GM23338 (cell line): ENCODE measurements at regions not wholly inside any gene's neighbourhood (a gene's known extent, or its start where the extent isn't known, plus 50 kb on each side); places are given as distances from the start of the nearest gene placed in this dataset.

Experiments
- ATAC-seq: fragments of 200-7000 bp; cut with Tn5 transposase; 3 replicates; pipeline ENCODE4 v1.9.1; 2020
- DNase-seq: peaks from one replicate; pipeline ENCODE4 v3.0.0-alpha.2; 2015; ENCODE audit warnings: low spot score
- H2AFZ ChIP-seq: fragments of 200-600 bp; sonication (generic); 2 replicates; pipeline ENCODE4 v1.8.0; 2016; ENCODE audit warnings: antibody characterized with exemption, mild to moderate bottlenecking, moderate library complexity
- H3F3A ChIP-seq: fragments of 200-600 bp; sonication (generic); replicated peaks from 2 replicates; pipeline ENCODE4 v1.8.0; 2017; ENCODE audit warnings: antibody characterized with exemption, mixed run types, low read depth
- H3K27ac ChIP-seq: fragments of 200-600 bp; sonication (generic); 2 replicates; pipeline ENCODE4 v1.6.1; 2016; ENCODE audit warnings: low read depth
- H3K27me3 ChIP-seq: fragments of 200-600 bp; sonication (generic); 2 replicates; pipeline ENCODE4 v1.8.0; 2016; ENCODE audit warnings: mild to moderate bottlenecking, mixed run types, moderate library complexity; ENCODE audit not compliant: insufficient read depth
- H3K36me3 ChIP-seq: fragments of 200-600 bp; sonication (generic); 2 replicates; pipeline ENCODE4 v1.8.0; 2016; ENCODE audit warnings: mild to moderate bottlenecking; ENCODE audit not compliant: insufficient read depth
- H3K4me1 ChIP-seq: fragments of 200-600 bp; sonication (generic); 2 replicates; pipeline ENCODE4 v1.8.0; 2016; ENCODE audit warnings: mild to moderate bottlenecking, moderate library complexity; ENCODE audit not compliant: insufficient read depth
- H3K4me2 ChIP-seq: fragments of 200-600 bp; sonication (generic); 2 replicates; pipeline ENCODE4 v1.7.1; 2017; ENCODE audit warnings: mixed run types
- H3K4me3 ChIP-seq: fragments of 200-600 bp; sonication (generic); 2 replicates; pipeline ENCODE4 v1.6.1; 2016; ENCODE audit warnings: mixed run types
- H3K79me2 ChIP-seq: fragments of 200-600 bp; sonication (generic); replicated peaks from 2 replicates; pipeline ENCODE4 v1.8.0; 2017; ENCODE audit warnings: mild to moderate bottlenecking; ENCODE audit not compliant: insufficient read depth
- H3K9me2 ChIP-seq: fragments of 200-600 bp; sonication (generic); 2 replicates; pipeline ENCODE4 v1.8.0; 2017; ENCODE audit not compliant: insufficient read depth
- H4K20me1 ChIP-seq: fragments of 200-600 bp; sonication (generic); replicated peaks from 2 replicates; pipeline ENCODE4 v1.8.0; 2017; ENCODE audit warnings: mild to moderate bottlenecking; ENCODE audit not compliant: insufficient read depth
- H3K27ac Mint-ChIP-seq: 2 replicates; pipeline ENCODE4 v1.8.0; 2020; ENCODE audit warnings: inconsistent platforms, mild to moderate bottlenecking, moderate library complexity, mixed read lengths
- H3K27me3 Mint-ChIP-seq: 3 replicates; pipeline ENCODE4 v1.8.0; 2022; ENCODE audit warnings: low read depth, mild to moderate bottlenecking, moderate library complexity, mixed read lengths, inconsistent platforms; ENCODE audit not compliant: insufficient read depth, poor library complexity
- H3K36me3 Mint-ChIP-seq: 3 replicates; pipeline ENCODE4 v1.8.0; 2021; ENCODE audit warnings: low read depth, mild to moderate bottlenecking, inconsistent platforms, moderate library complexity, mixed read lengths
- H3K4me1 Mint-ChIP-seq: 3 replicates; pipeline ENCODE4 v1.8.0; 2020; ENCODE audit warnings: mild to moderate bottlenecking, inconsistent platforms, mixed read lengths
- H3K4me3 Mint-ChIP-seq: 3 replicates; pipeline ENCODE4 v1.8.0; 2021; ENCODE audit warnings: moderate library complexity, mild to moderate bottlenecking, inconsistent platforms, mixed read lengths
- H3K9me3 Mint-ChIP-seq: 3 replicates; pipeline ENCODE4 v1.8.0; 2020; ENCODE audit warnings: moderate library complexity, mild to moderate bottlenecking, inconsistent platforms, mixed read lengths
- CREB1 ChIP-seq: fragments of 250-450 bp; sonication (Bioruptor Pico); IDR thresholded peaks from 2 replicates; pipeline ENCODE4 v1.5.0; 2020; ENCODE audit warnings: low read depth, mild to moderate bottlenecking, moderate library complexity
- EZH2 ChIP-seq: fragments of 200-600 bp; sonication (generic); IDR thresholded peaks from one replicate; pipeline ENCODE4 v1.8.0; 2017; ENCODE audit warnings: antibody characterized with exemption, mild to moderate bottlenecking, low read depth; ENCODE audit not compliant: unreplicated experiment
- EZH2phosphoT487 ChIP-seq: fragments of 200-600 bp; sonication (generic); IDR thresholded peaks from one replicate; pipeline ENCODE4 v1.8.1; 2018; ENCODE audit warnings: antibody characterized with exemption; ENCODE audit not compliant: unreplicated experiment
- JUNB ChIP-seq: IDR thresholded peaks from one replicate; pipeline ENCODE4 v1.6.1; 2016; ENCODE audit warnings: antibody characterized with exemption; ENCODE audit not compliant: unreplicated experiment
- NANOG ChIP-seq: IDR thresholded peaks from 2 replicates; pipeline ENCODE4 v1.6.1; 2016; ENCODE audit warnings: antibody characterized with exemption, borderline replicate concordance
- POLR2AphosphoS5 ChIP-seq: IDR thresholded peaks from 2 replicates; pipeline ENCODE4 v1.6.1; 2016; ENCODE audit warnings: antibody characterized with exemption, low read depth
- ZNF114 ChIP-seq: fragments of 250-450 bp; sonication (Bioruptor Pico); IDR thresholded peaks from 2 replicates; pipeline ENCODE4 v1.5.0; 2020; ENCODE audit warnings: mild to moderate bottlenecking, moderate library complexity
- ZNF331 ChIP-seq: fragments of 250-450 bp; sonication (Bioruptor Pico); IDR thresholded peaks from 2 replicates; pipeline ENCODE4 v1.5.0; 2020; ENCODE audit warnings: low read depth, mild to moderate bottlenecking, moderate library complexity
- TF ChIP-seq, protein P1 (sequence below): IDR thresholded peaks from one replicate; pipeline ENCODE4 v1.6.1; 2018; ENCODE audit warnings: antibody characterized with exemption; ENCODE audit not compliant: unreplicated experiment
- TF ChIP-seq, protein P2 (sequence below): IDR thresholded peaks from 2 replicates; pipeline ENCODE4 v1.6.1; 2016; ENCODE audit warnings: antibody characterized with exemption

DNA sequence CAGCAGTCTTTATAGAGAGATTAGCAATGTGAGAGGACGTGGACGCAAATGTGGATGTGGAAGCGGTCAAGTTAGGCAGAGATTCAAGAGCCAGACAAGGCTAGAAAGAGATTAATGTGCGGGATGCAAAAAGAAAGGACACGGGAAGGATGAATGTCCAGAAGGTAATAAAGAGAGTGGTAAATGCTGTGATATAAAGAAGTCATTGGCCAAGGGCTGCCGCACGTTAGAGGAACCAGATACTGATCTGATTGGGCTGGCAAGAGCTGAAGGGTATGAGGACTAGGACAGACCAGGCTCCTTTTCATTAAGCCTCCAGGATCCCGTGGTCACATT is 59.5 kb downstream of the DHRS2 start (continued):
- TF ChIP-seq, protein P1, sequence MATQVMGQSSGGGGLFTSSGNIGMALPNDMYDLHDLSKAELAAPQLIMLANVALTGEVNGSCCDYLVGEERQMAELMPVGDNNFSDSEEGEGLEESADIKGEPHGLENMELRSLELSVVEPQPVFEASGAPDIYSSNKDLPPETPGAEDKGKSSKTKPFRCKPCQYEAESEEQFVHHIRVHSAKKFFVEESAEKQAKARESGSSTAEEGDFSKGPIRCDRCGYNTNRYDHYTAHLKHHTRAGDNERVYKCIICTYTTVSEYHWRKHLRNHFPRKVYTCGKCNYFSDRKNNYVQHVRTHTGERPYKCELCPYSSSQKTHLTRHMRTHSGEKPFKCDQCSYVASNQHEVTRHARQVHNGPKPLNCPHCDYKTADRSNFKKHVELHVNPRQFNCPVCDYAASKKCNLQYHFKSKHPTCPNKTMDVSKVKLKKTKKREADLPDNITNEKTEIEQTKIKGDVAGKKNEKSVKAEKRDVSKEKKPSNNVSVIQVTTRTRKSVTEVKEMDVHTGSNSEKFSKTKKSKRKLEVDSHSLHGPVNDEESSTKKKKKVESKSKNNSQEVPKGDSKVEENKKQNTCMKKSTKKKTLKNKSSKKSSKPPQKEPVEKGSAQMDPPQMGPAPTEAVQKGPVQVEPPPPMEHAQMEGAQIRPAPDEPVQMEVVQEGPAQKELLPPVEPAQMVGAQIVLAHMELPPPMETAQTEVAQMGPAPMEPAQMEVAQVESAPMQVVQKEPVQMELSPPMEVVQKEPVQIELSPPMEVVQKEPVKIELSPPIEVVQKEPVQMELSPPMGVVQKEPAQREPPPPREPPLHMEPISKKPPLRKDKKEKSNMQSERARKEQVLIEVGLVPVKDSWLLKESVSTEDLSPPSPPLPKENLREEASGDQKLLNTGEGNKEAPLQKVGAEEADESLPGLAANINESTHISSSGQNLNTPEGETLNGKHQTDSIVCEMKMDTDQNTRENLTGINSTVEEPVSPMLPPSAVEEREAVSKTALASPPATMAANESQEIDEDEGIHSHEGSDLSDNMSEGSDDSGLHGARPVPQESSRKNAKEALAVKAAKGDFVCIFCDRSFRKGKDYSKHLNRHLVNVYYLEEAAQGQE: no peak
- TF ChIP-seq ZNF331 (CRISPR knock-in tag) (no peak), POLR2AphosphoS5 (no peak), ZNF114 (CRISPR knock-in tag) (no peak), EZH2 (no peak)
- TF ChIP-seq, protein P2, sequence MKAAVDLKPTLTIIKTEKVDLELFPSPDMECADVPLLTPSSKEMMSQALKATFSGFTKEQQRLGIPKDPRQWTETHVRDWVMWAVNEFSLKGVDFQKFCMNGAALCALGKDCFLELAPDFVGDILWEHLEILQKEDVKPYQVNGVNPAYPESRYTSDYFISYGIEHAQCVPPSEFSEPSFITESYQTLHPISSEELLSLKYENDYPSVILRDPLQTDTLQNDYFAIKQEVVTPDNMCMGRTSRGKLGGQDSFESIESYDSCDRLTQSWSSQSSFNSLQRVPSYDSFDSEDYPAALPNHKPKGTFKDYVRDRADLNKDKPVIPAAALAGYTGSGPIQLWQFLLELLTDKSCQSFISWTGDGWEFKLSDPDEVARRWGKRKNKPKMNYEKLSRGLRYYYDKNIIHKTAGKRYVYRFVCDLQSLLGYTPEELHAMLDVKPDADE: no peak

DNA sequence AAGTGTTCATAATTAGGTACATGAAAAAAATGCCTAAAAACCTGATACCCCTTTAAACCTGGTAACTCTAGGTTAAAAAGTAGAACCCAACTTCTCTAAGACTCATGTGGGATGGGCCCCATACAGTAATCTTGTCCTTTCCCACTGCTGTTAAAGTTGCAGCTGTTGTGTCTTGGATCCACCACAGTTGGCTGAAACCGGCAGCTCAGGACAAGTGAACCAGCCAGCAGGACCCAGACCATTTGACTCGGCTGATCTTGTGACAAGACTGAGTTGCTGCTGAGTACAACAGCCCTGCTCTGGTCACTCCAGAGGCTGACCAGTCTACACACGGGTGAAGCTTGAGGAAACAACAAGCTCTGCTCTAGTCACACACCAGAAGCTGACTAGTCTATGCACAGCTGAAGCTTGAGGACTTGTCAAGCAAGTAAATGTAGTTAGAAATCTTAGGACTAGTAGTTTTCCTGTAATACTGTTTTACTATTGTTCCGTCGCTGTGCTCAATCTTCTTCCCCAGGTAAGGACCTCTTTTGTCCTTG is 60.6 kb downstream of the DHRS2 start:
- H3K4me3 Mint-ChIP-seq: no peak overlapping the region
- no peak overlapping the region for H3K4me2 ChIP-seq
- H3K27me3 ChIP-seq: no peaks in the 10 kb centered on the region
- H3K4me1 Mint-ChIP-seq: peaks cover 4% of the 10 kb centered on the region; the same call in 2 of the 3 replicates
- no peak overlapping the region for H2AFZ ChIP-seq
- no peak for ATAC-seq
- H3K36me3 ChIP-seq: no peaks in the 10 kb centered on the region
- H3K79me2 ChIP-seq: no peaks in the 10 kb centered on the region
- H4K20me1 ChIP-seq: no peaks in the 10 kb centered on the region
- peaks cover 3% of the 10 kb centered on the region; the same call in 1 of the 2 replicates for H3K9me2 ChIP-seq
- no peak overlapping the region for H3K4me3 ChIP-seq
- no peak overlapping the region for H3K27ac ChIP-seq
- H3K9me3 Mint-ChIP-seq: peaks cover 19% of the 10 kb centered on the region
- peaks cover 5% of the 10 kb centered on the region; the same call in 2 of the 3 replicates for H3K36me3 Mint-ChIP-seq
- H3K27me3 Mint-ChIP-seq: peaks cover 11% of the 10 kb centered on the region
- DNase-seq: no peak
- no peak overlapping the region for H3K27ac Mint-ChIP-seq
- peaks cover 31% of the 10 kb centered on the region for H3K4me1 ChIP-seq
- no peaks in the 10 kb centered on the region for H3F3A ChIP-seq
- TF ChIP-seq NANOG (no peak), ZNF114 (CRISPR knock-in tag) (no peak), CREB1 (CRISPR knock-in tag) (no peak), POLR2AphosphoS5 (no peak), EZH2phosphoT487 (no peak), JUNB (no peak), EZH2 (no peak)
- TF ChIP-seq, protein P1: no peak
- TF ChIP-seq, protein P2: no peak
